T-helper 2 cell treated with Interferon-gamma antibody and Interleukin-4, amounts not matched to agents 5 μg/mL and 100 μg/mL, for 36 hours (primary cell): ENCODE measurements at regions not wholly inside any gene's neighbourhood (a gene's known extent, or its start where the extent isn't known, plus 50 kb on each side); places are given as distances from the start of the nearest gene placed in this dataset.
"Not testable (repeated sequence)": the region's sequence is repeated elsewhere in the genome, so short reads cannot be mapped to it uniquely, and the experiment has no call there.

Experiments used
- DNase-seq: peaks from one replicate; pipeline ENCODE4 v3.0.0; 2021; ENCODE audit warnings: low spot score
- H3K27ac Mint-ChIP-seq: one replicate; pipeline ENCODE4 v1.8.0; 2021; ENCODE audit warnings: mild to moderate bottlenecking, mixed read lengths
- H3K27me3 Mint-ChIP-seq: one replicate; pipeline ENCODE4 v1.8.0; 2021; ENCODE audit warnings: low read depth, mixed read lengths
- H3K36me3 Mint-ChIP-seq: one replicate; pipeline ENCODE4 v1.8.0; 2021; ENCODE audit warnings: low read depth, mixed read lengths
- H3K4me1 Mint-ChIP-seq: one replicate; pipeline ENCODE4 v1.8.0; 2021; ENCODE audit warnings: low read depth, mixed read lengths
- H3K4me3 Mint-ChIP-seq: one replicate; pipeline ENCODE4 v1.8.0; 2022; ENCODE audit warnings: mild to moderate bottlenecking, moderate library complexity, mixed read lengths
- H3K9me3 Mint-ChIP-seq: one replicate; pipeline ENCODE4 v1.8.0; 2021; ENCODE audit warnings: mixed read lengths

DNA sequence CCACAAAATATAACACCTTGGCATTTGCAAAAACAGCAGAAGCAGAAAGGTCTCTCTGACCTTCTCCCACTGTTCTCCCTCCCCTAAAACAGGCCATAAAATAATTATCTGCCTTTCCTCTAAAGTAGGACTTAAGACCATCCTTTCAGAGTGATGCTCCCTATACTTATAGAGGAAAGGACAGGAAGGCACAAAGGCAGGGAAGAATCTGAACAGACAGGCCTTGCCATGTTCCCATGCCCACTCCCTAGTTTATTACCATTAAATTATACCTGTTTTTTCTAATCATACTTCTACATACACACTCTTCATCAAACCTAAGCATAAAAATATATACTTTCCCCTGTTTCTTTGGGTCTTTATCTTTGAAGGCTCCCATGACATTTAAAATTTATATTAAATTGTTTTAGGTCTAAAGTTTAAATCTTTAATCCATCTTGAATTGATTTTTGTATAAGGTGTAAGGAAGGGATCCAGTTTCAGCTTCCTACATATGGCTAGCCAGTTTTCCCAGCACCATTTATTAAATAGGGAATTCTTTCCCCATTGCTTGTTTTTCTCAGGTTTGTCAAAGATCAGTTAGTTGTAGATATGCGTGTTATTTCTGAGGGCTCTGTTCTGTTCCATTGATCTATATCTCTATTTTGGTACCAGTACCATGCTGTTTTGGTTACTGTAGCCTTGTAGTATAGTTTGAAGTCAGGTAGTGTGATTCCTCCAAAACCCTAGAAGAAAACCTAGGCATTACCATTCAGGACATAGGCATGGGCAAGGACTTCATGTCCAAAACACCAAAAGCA is 755.8 kb upstream of the ADGRB3 start:
- H3K27me3 Mint-ChIP-seq, H3K4me1 Mint-ChIP-seq, H3K9me3 Mint-ChIP-seq, H3K27ac Mint-ChIP-seq, H3K4me3 Mint-ChIP-seq, H3K36me3 Mint-ChIP-seq, DNase-seq: not testable (repeated sequence)

DNA sequence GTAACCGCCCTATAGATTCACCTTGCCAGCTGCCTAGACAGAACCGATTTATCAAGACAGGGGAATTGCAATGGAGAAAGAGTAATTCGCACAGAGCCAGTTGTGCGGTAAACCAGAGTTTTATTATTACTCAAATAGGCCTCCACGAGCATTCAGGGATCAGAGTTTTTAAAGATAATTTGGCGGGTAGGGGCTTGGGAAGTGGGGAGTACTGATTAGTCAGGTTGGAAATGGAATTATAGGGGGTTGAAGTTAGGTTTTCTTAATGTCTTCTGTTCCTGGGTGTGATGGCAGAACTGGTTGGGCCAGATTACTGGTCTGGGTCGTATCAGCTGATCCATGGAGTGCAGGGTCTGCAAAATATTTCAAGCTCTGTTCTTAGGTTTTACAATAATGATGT is 756.9 kb upstream of the ADGRB3 start:
- not testable (repeated sequence) for H3K27ac Mint-ChIP-seq, H3K4me3 Mint-ChIP-seq, H3K36me3 Mint-ChIP-seq, DNase-seq, H3K4me1 Mint-ChIP-seq, H3K27me3 Mint-ChIP-seq
- peaks cover 12% of the 10 kb centered on the region for H3K9me3 Mint-ChIP-seq

DNA sequence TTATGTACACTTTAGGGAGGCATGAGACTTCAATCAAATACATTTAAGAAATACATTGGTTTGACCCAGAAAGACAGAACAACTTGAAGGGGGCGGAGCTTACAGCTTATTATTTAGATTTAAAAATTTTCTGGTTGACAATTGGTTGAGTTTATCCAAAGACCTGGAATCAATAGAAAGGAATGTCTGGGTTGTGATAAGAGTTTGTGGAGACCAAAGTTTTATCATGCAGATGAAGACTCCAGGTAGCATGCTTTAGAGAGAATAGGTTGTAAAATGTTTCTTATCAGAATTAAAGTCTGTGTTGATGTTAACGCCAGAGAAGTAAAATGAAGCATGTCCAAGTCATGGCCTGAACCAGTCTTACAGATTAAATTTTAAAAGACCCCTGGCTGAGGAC is 757.8 kb upstream of the ADGRB3 start:
- Mint-ChIP-seq H3K4me1 (no peaks in the 10 kb centered on the region), H3K9me3 (peaks cover 15% of the 10 kb centered on the region), H3K27me3 (no peaks in the 10 kb centered on the region), H3K36me3 (no peaks in the 10 kb centered on the region), H3K4me3 (no peak overlapping the region), H3K27ac (no peak overlapping the region)
- DNase-seq = no peak

DNA sequence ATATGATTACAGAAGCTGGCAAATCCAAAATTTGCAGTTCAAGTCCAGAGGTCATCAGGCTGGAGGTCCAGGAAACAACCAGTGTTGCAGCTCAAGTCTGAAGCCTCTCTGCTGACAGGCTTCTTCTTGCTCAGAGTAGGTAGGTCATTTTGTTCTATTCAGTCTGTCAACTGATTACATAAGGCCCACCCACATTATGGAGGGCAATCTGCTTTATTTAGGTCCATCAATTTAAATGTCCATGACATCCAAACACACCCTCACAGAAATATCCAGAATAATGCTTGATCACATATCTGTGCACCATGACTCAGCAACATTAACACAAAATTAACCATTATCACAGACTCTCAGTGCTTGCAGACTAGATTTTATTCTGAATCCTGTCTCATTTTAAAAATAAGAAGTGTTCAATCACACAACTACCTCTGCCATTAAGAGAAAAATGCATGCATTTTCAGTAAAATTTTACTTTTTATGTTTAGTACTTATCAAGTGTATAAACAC is 759.2 kb upstream of the ADGRB3 start:
- Mint-ChIP-seq H3K4me3 (no peak overlapping the region), H3K36me3 (no peaks in the 10 kb centered on the region), H3K27ac (no peak overlapping the region), H3K27me3 (no peaks in the 10 kb centered on the region), H3K4me1 (no peaks in the 10 kb centered on the region), H3K9me3 (peaks cover 15% of the 10 kb centered on the region)
- DNase-seq = no peak

DNA sequence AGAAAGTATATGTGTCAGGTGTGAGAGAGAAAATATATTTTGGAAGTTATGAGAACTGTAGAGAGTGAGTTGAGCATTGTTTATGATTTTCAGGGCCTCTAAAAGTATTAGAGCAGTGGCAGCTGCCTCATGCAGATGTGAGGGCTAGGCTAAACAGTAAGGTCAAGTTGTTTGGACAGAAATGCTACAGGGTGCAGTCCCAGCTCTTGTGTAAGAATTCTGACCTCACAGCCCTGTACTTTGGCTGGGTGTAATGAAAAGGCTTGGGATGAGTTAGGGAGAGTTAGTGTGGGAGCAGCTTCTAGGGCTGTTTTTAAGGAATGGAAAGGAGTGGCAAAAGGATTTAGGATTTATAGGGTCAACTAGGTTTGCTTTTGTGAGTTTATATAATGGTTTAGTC is 764.8 kb upstream of the ADGRB3 start:
- Mint-ChIP-seq H3K27me3 (no peaks in the 10 kb centered on the region), H3K9me3 (peaks cover 19% of the 10 kb centered on the region), H3K4me1 (no peaks in the 10 kb centered on the region), H3K27ac (no peak overlapping the region), H3K4me3 (no peak overlapping the region), H3K36me3 (no peaks in the 10 kb centered on the region)
- no peak for DNase-seq

DNA sequence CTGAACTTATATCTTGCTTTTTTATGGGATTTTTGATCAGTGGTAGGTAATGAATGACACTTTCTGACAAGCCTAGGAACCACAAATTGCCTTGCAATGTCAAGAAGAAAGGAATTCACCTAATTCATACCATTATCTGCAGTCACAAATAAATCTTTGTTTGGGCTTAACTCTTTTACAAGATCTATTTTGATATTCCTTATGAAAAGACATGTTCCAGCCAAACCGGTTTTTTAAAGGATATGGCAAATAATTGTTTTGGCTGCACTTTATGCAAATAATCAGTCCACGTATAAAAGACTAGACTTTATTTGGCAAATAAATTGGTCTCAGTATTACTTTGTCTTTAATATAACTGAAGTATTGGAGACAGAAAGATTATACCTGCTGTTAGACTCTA is 771.7 kb upstream of the ADGRB3 start:
- Mint-ChIP-seq H3K4me3 (no peak overlapping the region), H3K27ac (no peak overlapping the region), H3K4me1 (no peaks in the 10 kb centered on the region), H3K27me3 (no peaks in the 10 kb centered on the region), H3K36me3 (no peaks in the 10 kb centered on the region), H3K9me3 (peaks cover 25% of the 10 kb centered on the region)
- DNase-seq = no peak

DNA sequence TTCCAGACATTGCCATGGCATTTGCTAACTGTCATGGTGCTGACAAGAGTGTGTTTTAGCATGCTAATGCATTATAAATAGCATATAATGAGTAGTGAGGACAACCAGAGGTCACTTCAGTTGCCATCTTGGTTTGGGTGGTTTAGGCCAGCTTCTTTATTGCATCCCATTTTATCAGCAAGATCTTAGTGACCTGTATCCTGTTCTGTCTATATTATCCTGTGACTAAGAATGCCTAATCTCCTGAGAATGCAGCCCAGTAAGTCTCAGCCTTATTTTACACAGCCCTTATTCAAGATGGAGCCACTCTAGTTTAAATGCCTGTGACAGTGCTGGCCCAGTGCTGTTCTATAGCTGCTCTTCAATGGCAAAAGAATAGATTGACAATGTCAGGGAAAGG is 781.0 kb upstream of the ADGRB3 start:
- Mint-ChIP-seq H3K36me3 (no peaks in the 10 kb centered on the region), H3K27me3 (no peaks in the 10 kb centered on the region), H3K27ac (no peak overlapping the region), H3K4me3 (no peak overlapping the region), H3K9me3 (peaks cover 23% of the 10 kb centered on the region), H3K4me1 (no peaks in the 10 kb centered on the region)
- DNase-seq = no peak

DNA sequence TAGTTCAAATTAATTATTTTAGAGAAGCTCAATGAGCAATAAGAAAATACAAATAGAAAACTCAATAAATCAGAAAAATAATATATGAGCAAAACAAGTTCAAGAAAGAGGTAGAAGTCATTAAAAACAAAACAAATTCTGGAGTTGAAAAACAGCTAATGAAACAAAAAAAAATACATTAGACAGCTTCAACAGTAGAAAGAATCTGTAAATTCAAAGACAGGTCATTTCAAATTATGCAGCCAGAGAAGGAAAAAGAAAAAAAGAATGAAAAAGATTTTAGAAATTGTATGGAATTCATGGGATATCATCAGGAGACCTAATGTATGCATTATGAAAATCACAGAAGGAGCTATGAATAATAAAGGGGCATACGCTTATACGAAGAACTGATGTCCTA is 795.3 kb upstream of the ADGRB3 start:
- Mint-ChIP-seq H3K27ac (no peak overlapping the region), H3K36me3 (no peaks in the 10 kb centered on the region), H3K9me3 (peaks cover 53% of the 10 kb centered on the region)

DNA sequence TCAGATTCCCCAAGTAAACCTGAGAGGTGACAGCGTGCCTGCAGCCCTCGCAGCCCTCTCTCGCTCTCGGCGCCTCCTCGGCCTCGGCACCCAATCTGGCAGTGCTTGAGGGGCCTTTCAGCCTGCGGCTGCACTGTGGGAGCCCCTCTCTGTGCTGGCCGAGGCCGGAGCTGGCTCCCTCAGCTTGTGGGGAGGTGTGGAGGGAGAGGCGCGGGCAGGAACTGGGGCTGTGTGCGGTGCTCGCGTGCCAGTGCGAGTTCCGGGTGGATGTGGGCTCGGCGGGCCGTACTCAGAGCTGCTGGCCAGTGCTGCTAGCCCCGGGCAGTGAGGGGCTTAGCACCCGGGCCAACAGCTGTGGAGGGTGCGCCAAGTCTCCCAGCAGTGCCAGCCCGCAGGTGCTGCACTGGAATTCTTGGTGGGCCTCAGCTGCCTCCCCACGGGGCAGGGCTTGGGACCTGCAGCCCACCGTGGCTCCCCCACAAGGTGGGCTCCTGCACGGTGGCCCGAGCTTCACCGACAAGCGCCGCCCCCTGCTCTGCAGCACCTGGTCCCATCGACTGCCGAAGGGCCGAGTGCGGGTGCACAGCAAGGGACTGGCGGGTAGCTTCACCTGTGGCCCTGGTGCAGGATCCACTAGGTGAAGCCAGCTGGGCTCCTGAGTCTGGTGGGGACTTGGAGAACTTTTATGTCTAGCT is 809.7 kb upstream of the ADGRB3 start:
- H3K9me3 Mint-ChIP-seq = peaks cover 23% of the 10 kb centered on the region
- no peaks in the 10 kb centered on the region for H3K36me3 Mint-ChIP-seq
- H3K4me3 Mint-ChIP-seq = no peak overlapping the region
- no peaks in the 10 kb centered on the region for H3K27me3 Mint-ChIP-seq
- DNase-seq = no peak
- no peak overlapping the region for H3K27ac Mint-ChIP-seq
- H3K4me1 Mint-ChIP-seq = no peaks in the 10 kb centered on the region

More for the DNA sequence above, 795.3 kb upstream of the ADGRB3 start:
- H3K4me1 Mint-ChIP-seq = no peaks in the 10 kb centered on the region
- DNase-seq = no peak
- H3K27me3 Mint-ChIP-seq = no peaks in the 10 kb centered on the region
- H3K4me3 Mint-ChIP-seq = no peak overlapping the region

DNA sequence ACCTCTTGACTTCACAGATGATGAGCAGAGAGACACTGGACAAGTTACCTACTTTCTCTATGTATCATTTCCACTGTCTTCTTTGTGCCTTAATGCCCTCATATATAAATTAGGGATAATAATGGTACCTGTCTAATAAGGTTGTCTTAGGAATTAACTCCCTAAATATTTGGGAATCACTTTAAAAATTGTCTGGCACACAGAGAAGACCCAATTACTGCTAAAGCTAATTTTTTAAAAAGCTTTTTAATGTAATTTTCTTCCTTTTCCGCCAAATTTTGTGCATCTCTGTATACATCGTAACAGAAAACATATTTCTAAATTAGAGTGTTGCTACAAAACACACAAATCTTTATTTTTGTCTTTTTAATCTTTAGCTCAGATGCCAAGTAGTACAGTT is 816.8 kb upstream of the ADGRB3 start:
- no peaks in the 10 kb centered on the region for H3K4me1 Mint-ChIP-seq
- no peaks in the 10 kb centered on the region for H3K36me3 Mint-ChIP-seq
- H3K4me3 Mint-ChIP-seq = no peak overlapping the region
- no peaks in the 10 kb centered on the region for H3K27me3 Mint-ChIP-seq
- H3K9me3 Mint-ChIP-seq = peaks cover 45% of the 10 kb centered on the region
- no peak overlapping the region for H3K27ac Mint-ChIP-seq
- DNase-seq = no peak

DNA sequence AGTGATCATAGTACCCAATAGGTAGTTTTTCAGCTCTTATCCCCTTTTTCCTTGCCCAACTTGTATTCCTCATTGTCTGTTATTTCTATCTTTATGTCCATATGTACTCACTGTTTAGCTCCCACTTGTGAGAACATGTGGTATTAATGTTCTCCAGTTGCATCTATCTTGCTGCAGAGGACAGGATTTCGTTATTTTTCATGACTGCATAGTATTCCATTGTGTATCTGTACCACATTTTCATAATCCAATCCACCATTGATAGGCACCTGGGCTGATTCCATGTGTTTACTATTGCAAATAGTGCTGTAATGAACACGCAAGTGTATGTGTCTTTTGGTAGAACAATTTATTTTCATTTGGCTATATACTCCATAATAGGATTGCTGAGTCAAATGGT is 819.5 kb upstream of the ADGRB3 start:
- H3K27me3 Mint-ChIP-seq = no peaks in the 10 kb centered on the region
- no peaks in the 10 kb centered on the region for H3K36me3 Mint-ChIP-seq
- no peak for DNase-seq
- H3K27ac Mint-ChIP-seq = no peak overlapping the region
- H3K4me1 Mint-ChIP-seq = no peaks in the 10 kb centered on the region
- H3K4me3 Mint-ChIP-seq = no peak overlapping the region
- H3K9me3 Mint-ChIP-seq = peaks cover 38% of the 10 kb centered on the region

DNA sequence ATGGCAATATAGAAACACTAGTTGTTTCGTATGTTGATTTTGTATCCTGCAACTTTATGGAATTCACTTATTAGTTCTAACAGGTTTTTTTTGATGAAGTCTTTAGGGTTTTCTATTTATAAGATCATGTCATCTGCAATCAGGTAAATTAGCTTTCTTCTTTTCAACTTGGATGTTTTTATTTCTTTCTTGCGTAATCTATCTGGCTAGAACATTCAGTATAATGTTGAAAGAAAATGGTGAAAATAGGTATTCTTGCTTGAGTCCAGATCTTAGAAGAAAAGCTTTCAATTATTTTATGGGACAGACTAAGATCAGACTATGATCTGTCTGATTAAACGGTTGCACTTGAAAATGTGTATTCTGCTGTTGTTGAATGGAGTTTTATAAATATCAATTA is 820.8 kb upstream of the ADGRB3 start:
- Mint-ChIP-seq H3K27me3 (no peaks in the 10 kb centered on the region), H3K4me3 (no peak overlapping the region), H3K27ac (no peak overlapping the region), H3K36me3 (no peaks in the 10 kb centered on the region), H3K9me3 (peaks cover 35% of the 10 kb centered on the region), H3K4me1 (no peaks in the 10 kb centered on the region)
- DNase-seq = no peak

DNA sequence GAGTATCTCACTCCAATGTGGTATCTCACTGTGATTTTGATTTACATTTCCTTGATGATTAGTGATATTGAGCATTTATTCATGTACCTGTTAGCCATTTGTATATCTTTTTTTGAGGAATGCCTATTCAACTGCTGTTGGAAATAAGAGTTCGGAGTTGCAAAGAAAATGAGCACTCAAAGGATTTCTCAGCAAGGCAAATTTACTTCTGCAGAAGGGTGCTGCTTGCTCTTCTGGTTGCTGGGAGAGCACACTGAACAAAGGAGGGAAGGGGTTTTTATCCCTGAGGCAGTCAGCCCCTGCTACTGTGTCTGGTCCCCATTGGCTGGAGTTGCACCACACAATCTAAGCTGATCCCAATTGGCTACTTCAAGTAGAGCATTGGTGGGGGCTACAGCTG is 822.4 kb upstream of the ADGRB3 start:
- Mint-ChIP-seq H3K36me3 (no peaks in the 10 kb centered on the region), H3K4me1 (no peaks in the 10 kb centered on the region), H3K4me3 (no peak overlapping the region), H3K9me3 (peaks cover 32% of the 10 kb centered on the region), H3K27ac (no peak overlapping the region), H3K27me3 (no peaks in the 10 kb centered on the region)
- no peak for DNase-seq

DNA sequence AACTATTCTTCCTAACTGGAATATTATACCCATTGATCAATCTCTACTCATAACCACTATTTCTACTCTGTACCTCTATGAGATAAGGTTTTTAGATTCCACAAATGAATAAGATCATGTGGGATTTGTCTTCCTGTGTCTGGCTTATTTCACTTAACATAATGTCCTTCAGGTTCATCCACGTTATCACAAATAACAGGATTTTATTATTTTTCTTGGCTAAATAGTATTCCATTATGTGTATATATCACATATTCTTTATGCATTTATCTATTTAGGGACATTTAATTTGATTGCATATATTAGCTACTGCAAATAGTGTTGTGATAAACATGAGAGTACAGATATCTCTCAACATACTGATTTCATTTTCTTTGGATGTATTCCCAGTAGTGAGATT is 823.0 kb upstream of the ADGRB3 start:
- Mint-ChIP-seq H3K9me3 (peaks cover 36% of the 10 kb centered on the region), H3K36me3 (no peaks in the 10 kb centered on the region), H3K27me3 (no peaks in the 10 kb centered on the region)

More for the DNA sequence above, 823.0 kb upstream of the ADGRB3 start:
- no peak overlapping the region for H3K27ac Mint-ChIP-seq
- no peak for DNase-seq
- H3K4me3 Mint-ChIP-seq = no peak overlapping the region
- H3K4me1 Mint-ChIP-seq = no peaks in the 10 kb centered on the region
